GM21526 (cell line): ENCODE measurements at regions not wholly inside any gene's neighbourhood (a gene's known extent, or its start where the extent isn't known, plus 50 kb on each side); places are given as distances from the start of the nearest gene placed in this dataset.

ENCODE experiments used
- ATAC-seq: cut with Tn5 transposase; IDR thresholded peaks from one replicate; pipeline ENCODE4 v1.9.1; 2021; ENCODE audit warnings: moderate library complexity; ENCODE audit not compliant: unreplicated experiment, low FRiP score

GRCh38 chr6:9957215-9957759 is 457.6 kb downstream of the TFAP2A start:
- no peak for ATAC-seq

GRCh38 chr6:9948678-9949077 is 466.2 kb downstream of the TFAP2A start:
- ATAC-seq = no peak

- ATAC-seq = no peak
Observed at GRCh38 chr6:9943986-9944385, 470.9 kb downstream of the TFAP2A start.

- ATAC-seq = no peak
Observed at GRCh38 chr6:9943026-9943425, 471.8 kb downstream of the TFAP2A start.

- no peak for ATAC-seq
Observed at GRCh38 chr6:9942131-9942530, 472.7 kb downstream of the TFAP2A start.

- no peak for ATAC-seq
Observed at GRCh38 chr6:9938801-9939200, 476.1 kb downstream of the TFAP2A start.

GRCh38 chr6:9937031-9937763 is 477.7 kb downstream of the TFAP2A start:
- ATAC-seq = no peak

- no peak for ATAC-seq
Observed at GRCh38 chr6:9936551-9936950, 478.3 kb downstream of the TFAP2A start.

- no peak for ATAC-seq
Observed at GRCh38 chr6:9933677-9934076, 481.2 kb downstream of the TFAP2A start.

- ATAC-seq = no peak
Observed at GRCh38 chr6:9927275-9927674, 487.6 kb downstream of the TFAP2A start.

- no peak for ATAC-seq
Observed at GRCh38 chr6:9924971-9925370, 489.9 kb downstream of the TFAP2A start.

- ATAC-seq = no peak
Observed at GRCh38 chr6:9921366-9921765, 493.5 kb downstream of the TFAP2A start.

GRCh38 chr6:9914951-9915350 is 499.9 kb downstream of the TFAP2A start:
- no peak for ATAC-seq

GRCh38 chr6:9901376-9901775 is 513.5 kb downstream of the TFAP2A start:
- ATAC-seq = no peak

GRCh38 chr6:9896806-9897205 is 518.1 kb downstream of the TFAP2A start:
- ATAC-seq = no peak

GRCh38 chr6:9890893-9891292 is 524.0 kb downstream of the TFAP2A start:
- ATAC-seq = no peak

GRCh38 chr6:9890469-9890868 is 524.4 kb downstream of the TFAP2A start:
- no peak for ATAC-seq

- no peak for ATAC-seq
Observed at GRCh38 chr6:9878535-9878934, 536.3 kb downstream of the TFAP2A start.

- ATAC-seq = no peak
Observed at GRCh38 chr6:9875605-9876353, 539.1 kb downstream of the TFAP2A start.

- ATAC-seq = no peak
Observed at GRCh38 chr6:9862603-9863167, 552.2 kb downstream of the TFAP2A start.

- no peak for ATAC-seq
Observed at GRCh38 chr6:9851541-9852380, 563.1 kb downstream of the TFAP2A start.
